GM21529 (cell line): ENCODE measurements at regions not wholly inside any gene's neighbourhood (a gene's known extent, or its start where the extent isn't known, plus 50 kb on each side); places are given as distances from the start of the nearest gene placed in this dataset.
"Not testable (repeated sequence)": the region's sequence is repeated elsewhere in the genome, so short reads cannot be mapped to it uniquely, and the experiment has no call there.

ENCODE experiments used
- ATAC-seq: cut with Tn5 transposase; IDR thresholded peaks from one replicate; pipeline ENCODE4 v1.9.1; 2021; ENCODE audit not compliant: unreplicated experiment

DNA sequence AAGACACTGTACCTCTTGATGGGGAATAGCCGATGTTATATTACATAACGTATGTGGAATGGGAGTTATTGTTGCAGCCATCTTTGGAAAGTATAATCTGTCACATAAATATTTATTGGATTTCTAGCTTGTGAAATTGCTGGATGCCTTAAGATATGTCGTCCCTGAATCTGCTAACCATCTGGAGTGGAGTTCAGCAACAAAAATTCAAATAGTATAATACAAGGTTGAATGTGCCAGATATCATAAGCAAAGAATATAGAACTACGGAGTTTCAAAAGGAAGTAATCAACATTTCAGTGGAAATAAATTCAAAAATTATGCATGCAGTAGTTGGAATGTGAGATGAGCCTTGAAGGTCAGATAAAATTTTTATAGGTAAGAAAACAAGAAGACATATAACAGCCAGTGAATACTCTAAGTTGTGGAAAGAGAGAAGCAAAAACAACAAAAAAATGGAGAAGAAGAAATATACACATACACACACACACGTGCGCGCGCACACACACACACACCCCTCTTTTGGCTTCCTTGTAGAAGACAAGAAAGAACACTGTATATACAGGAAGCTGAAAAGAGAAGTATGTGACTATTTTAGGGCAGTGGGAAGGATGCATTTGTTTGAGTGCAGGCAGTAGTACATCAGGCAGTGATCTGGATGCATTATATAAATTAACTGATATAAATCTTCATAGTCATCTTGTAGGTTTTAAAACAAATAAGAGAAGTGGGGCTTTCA lies 516.7 kb downstream of the KCNT2 start:
- no peak for ATAC-seq

DNA sequence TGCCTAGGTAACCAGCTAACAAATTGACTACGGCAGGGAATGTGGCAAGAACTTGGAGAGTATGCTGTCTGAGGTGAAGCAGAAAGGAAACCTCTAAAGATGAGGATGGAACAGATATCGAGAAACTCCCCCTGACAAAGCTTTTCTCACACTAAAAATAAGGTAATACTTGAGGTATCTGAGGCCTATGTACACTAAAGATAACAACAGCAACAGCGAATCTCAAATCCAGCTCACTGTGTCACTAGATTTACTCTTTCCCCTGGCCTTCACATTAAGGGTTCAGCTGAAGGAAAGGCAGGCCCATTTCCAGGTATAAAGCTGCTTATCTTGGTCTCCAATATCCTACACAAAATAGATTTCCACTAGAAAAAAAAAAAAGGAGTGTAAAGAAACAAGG lies 518.0 kb downstream of the KCNT2 start:
- no peak for ATAC-seq

DNA sequence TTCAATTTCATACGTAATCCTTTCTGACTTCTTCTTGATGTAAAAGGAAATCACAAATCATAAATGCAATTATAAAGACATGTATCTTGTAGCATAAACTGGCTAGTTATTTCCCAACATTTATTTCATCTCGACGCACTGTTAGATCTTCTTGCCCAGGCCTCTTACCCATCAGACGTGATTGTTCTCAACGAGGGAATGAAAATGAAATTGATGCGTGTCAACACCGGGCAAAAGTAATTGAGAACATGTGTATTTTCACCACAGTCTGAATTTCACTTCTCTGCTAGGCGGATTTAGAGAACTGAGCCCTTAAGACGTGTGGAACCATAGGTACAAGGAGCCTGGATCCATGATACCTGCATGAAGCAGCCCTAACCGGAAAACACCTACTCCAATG lies 519.7 kb downstream of the KCNT2 start:
- ATAC-seq = no peak

DNA sequence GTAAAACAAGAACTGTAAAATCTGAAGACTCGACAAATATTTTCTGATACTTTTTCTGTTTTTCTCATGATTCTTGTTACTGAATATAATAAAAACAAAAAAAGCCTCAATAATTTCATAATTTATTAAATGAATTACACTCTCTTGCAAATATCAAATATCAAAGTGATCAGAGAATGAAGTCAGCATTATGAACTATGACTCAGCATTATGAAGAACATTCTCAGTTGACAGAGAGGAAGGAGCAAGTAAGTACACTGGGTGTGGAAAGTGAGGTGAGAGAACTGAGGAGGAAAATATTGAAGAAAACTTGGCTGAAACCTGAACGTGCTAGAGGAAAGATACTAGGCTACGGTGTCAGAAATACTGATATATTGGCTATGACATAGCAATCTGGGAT lies 529.5 kb downstream of the KCNT2 start:
- no peak for ATAC-seq

DNA sequence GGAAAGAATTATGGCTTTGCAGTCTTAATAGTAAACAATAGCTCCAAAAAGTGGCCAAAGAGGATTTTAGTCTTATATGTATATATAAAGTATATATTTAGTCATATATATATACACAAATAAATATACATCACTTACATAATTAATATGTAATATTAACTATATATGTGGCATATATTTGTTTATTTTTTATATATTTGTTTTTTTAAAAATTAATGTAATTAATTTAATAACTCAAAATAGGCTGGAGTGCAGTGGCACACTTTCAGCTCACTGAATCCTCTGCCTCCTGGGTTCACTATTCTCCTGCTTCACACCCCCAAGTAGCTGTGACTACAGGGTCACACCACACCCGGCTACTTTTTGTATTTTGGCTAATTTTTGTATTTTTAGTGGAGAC lies 532.6 kb downstream of the KCNT2 start:
- no peak for ATAC-seq

DNA sequence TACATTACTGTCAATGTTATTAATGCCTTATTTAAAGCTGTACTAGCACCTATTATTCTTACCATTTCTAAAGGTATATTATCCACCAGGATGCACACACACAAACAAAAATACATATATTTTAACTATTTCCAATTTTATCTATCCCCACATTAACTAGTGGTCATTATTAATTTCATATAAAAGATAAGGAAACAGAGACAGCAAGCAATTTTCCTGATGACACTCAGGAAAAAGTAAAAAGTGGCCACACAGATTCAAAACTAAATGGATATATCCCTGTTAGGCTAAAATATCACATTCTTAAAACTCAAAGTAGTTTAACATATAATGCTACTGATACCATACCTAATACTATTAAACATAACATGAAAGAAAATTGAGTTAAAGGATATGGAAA lies 534.1 kb downstream of the KCNT2 start:
- no peak for ATAC-seq

DNA sequence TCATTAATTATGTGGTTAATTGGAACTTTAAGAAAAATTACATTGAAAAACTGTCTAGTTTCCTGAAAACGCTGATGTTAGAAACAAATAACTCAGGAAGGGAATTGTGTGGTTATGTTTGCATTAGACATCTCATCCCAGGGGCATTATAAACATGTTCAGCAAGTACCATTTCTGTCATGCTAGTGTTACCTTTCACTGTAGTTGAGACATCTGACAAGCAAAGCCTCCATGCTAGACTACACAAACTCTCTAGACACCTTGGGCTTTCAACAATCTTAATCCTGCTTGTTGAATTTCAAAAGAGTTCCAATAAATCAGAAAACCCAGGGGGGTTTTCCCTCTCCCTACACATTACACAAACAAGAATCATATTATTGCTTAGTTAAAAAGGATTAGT lies 536.8 kb downstream of the KCNT2 start:
- ATAC-seq = no peak

- ATAC-seq = no peak
Measured at GRCh38 chr1:196070940-196071339, 537.3 kb downstream of the KCNT2 start.

GRCh38 chr1:196063952-196064351 lies 544.3 kb downstream of the KCNT2 start:
- ATAC-seq = no peak

- ATAC-seq = no peak
Measured at GRCh38 chr1:196063294-196063693, 544.9 kb downstream of the KCNT2 start.

GRCh38 chr1:196060539-196060938 lies 547.7 kb downstream of the KCNT2 start:
- ATAC-seq = no peak

DNA sequence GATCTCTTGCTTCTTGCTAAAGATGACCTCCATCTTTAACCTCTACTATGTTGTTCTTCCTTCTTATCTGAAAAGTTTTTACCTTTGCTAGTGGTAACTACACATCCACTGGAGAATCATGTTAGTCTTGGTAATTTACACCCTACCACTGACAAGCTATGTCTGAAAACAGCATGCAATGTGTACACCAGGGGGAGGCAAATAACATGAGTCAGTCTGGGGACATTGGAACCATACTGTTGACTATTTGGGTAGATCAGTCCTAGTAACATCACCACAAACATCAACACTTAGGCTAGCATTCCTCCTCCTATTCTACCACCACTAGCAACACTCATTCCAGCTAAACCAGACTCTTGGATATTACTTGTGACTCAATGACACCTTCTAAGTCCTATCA lies 549.0 kb downstream of the KCNT2 start:
- ATAC-seq = no peak

- no peak for ATAC-seq
Measured at GRCh38 chr1:196056966-196057365, 551.3 kb downstream of the KCNT2 start.

DNA sequence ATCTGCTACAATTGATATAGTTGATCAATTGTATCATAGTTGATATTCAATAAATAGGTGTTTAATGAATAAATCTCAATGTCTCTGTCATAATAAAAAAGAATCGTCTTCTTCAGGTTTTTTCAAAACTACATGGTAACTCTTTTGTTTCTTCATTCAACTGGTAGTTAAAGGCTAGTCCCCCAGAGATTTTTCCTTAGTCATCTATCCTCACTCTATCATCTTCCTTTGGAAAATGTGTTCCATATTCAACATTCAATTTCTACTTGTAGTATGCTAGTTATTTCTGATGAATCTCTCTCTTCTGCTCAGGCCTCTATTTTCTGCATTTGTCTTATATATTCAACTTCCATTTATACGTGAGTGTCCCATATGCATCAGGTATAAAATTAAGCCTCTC lies 558.8 kb downstream of the KCNT2 start:
- ATAC-seq = no peak

DNA sequence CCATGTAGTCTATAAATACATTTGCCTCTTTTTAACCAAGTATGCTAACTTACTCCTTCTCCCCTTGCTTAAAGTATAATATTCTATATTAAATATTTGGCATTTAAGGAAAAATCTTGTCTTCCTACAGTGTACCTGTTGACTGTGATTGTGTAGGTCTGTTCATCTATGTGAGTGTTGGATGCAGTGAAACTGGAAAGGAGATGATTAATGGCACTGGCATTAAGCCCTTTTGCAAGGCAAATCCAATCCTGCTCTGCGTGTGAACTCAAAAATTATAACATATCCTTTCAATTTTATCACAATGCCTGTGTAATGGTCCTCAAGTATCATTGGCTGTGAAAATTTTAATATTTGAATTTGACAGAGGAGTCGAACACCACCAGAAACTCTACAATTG lies 565.0 kb downstream of the KCNT2 start:
- ATAC-seq = no peak

DNA sequence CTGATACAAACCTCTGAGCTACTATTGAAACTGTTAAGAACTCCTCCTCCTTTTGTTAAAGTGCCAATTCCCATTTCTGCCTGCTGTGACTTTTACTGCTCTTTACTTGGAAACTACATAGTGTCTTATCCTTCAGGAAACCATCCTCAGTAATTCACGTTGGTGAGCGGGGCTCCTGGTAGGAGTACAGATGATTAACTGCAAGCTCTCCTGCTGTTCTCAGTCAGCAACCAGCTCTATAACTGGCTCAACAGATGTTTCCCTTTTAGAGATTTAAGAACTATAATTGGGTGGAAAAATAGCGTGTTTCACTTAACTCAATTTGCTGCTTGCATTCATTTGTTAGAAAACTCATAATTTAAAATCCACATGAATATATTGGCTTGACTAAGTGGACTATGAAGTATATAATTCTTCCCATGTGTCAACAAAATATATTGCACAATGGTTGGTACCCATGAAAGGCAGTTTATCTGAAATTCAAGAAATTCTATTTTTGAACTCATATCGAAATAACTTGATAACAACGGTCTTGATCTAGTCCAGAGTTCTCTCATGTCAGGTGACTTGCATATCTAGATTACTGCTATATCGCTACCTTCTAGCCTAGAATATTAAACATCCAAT lies 574.0 kb downstream of the KCNT2 start:
- ATAC-seq = no peak

DNA sequence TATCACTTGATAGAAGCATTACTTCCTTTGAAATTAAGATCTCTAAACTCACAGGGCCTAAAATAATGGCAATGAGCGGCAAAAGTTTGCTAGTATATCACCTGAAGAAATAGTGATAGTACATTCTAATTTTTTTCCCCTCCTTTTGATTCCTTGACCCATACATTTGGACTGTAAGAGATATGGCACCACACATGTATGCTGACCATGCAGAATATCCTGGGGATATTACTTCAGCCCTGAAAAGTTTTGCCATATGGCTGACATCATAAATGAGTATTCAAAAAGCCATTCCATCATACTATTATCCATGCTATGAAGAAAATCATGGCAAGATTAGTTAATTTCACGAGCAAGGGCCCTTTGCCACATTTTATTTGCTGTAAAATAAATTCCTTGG lies 576.9 kb downstream of the KCNT2 start:
- ATAC-seq = not testable (repeated sequence)

DNA sequence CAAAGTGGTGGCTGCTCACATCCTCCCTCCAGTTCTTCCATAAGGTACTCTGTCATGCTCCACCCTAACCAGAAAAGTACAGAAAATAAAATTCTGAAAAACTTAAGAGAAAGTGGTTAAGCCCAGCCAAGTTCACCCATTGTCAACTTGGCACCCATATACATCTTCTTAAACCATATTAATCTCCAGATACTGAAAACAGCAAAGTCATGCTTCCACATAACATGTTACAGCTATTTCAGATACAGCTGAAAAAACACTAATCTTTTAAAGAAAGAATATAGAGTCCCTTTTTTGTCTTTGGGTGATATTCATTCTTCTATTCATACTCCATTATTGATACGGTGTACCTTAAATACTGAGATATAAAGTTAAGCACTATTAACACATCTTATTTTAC lies 577.8 kb downstream of the KCNT2 start:
- ATAC-seq = no peak

DNA sequence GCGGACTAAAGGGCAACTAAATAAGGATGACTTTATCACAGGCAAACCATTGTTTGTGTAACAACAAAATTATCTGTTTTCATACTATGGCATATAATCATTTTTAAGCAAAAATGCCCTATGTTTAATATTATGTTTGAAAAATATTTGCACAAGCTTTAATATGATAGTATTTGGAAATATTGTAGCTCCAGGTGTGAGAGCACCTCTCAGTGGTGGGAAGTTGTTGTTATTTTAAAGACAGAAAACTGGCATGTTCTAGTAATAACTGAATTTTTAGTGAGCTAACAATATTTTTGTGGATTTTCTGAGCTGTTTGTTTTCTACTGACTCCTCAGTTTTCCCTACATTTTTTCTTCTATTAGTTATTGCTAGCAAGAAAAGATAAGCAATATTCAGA lies 578.8 kb downstream of the KCNT2 start:
- no peak for ATAC-seq

DNA sequence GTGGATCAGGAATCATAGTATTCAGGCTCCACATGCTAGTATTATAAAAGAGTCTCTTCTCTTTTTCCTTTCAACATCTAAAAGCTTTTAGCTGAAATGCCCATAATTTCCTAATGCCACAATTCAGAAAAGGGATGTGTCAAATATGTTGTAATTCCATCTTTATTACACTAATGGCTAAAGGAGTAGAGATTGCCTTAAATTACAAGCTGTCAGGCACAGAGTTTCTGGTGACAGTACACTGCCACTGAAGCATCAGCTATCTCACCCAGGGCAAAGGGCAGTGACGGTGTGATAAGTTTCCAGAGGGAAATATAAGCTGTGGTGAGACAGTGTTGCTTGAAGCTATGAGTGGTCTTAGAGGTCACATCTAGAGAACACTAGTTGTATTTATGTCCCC lies 581.1 kb downstream of the KCNT2 start:
- no peak for ATAC-seq

GRCh38 chr1:196021174-196021573 lies 587.1 kb downstream of the KCNT2 start:
- not testable (repeated sequence) for ATAC-seq

- ATAC-seq = no peak
Measured at GRCh38 chr1:196009362-196009761, 598.9 kb downstream of the KCNT2 start.

- ATAC-seq = no peak
Measured at GRCh38 chr1:196007763-196008162, 600.5 kb downstream of the KCNT2 start.
